WI38 (cell line): ENCODE measurements at regions not wholly inside any gene's neighbourhood (a gene's known extent, or its start where the extent isn't known, plus 50 kb on each side); places are given as distances from the start of the nearest gene placed in this dataset.

Experiments
- H3K4me3 ChIP-seq: 2 replicates; pipeline ENCODE4 v1.5.1; 2011; ENCODE audit warnings: low read depth, mild to moderate bottlenecking, control low read depth, low read length
- TF ChIP-seq, protein P1 (sequence below): IDR thresholded peaks from 2 replicates; pipeline ENCODE4 v1.5.1; 2012; ENCODE audit warnings: low read depth, mild to moderate bottlenecking, control low read depth, low read length

DNA sequence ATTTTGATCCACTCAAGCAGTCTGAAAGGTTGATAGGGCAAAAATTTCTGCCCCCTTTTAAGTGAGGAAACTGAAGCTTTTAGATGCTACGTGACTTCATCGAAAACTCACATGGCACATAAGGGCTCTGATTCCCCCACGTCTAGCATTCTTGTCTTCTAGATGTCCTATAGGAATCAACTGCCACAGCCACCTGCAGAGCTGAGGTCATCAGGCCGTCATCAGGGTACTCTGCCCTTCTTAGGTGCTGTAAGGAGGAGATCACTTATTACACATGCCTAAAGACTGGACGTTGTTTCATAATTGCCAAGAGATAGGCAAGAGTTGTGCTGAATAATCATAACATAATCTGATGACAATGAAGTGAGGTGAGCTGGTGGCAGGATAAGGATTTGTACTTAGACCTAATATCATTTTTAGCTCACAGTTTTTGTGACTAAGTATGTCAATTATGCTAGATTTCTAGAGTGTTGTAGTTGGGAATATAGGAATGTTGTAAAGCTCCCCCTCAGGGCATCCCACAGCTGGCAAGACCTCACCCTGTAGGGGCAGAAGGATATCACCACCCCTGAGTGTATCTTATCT lies 349.4 kb downstream of the METTL15 start:
- no peak overlapping the region for H3K4me3 ChIP-seq
- TF ChIP-seq, protein P1, sequence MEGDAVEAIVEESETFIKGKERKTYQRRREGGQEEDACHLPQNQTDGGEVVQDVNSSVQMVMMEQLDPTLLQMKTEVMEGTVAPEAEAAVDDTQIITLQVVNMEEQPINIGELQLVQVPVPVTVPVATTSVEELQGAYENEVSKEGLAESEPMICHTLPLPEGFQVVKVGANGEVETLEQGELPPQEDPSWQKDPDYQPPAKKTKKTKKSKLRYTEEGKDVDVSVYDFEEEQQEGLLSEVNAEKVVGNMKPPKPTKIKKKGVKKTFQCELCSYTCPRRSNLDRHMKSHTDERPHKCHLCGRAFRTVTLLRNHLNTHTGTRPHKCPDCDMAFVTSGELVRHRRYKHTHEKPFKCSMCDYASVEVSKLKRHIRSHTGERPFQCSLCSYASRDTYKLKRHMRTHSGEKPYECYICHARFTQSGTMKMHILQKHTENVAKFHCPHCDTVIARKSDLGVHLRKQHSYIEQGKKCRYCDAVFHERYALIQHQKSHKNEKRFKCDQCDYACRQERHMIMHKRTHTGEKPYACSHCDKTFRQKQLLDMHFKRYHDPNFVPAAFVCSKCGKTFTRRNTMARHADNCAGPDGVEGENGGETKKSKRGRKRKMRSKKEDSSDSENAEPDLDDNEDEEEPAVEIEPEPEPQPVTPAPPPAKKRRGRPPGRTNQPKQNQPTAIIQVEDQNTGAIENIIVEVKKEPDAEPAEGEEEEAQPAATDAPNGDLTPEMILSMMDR = no peak

DNA sequence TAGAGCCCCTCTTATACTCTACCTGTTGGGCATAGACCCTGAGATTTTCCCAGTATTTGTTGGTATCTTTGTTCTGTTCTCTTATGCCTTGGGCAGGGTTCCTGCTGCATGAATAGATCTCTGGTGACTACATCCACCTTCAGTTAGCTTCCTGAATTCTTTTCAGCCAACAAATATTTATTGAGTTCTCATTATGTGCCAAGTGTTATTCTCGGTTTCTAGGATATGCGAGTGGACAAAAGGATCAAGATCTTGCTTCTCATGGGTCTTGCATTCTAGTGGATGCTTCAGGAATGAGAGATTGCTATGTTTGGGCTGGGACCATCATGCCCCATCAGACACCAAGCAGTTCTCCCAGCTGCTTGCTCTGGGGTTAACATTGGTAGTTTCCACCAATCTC lies 340.0 kb downstream of the METTL15 start:
- H3K4me3 ChIP-seq = no peak overlapping the region
- TF ChIP-seq, protein P1 = no peak

DNA sequence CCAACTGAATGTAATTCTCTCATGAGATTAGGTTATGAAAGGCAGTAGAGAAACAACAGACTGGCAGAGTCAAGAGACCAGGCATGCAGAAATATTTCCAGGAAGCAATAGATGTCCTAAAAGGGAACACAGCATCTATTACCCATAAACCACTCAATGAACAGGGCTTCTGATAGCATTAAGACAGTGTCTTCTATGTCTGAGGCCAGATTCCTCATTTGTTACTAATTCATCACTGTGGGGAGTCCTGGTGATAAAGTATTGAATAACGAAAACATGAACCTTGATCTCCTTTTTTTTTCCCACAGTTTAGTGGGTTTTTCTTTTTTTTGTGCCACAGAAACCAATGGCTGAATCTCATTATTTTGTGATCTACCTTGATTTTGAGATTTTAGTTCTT lies 339.0 kb downstream of the METTL15 start:
- H3K4me3 ChIP-seq = no peak overlapping the region
- TF ChIP-seq, protein P1 = no peak

DNA sequence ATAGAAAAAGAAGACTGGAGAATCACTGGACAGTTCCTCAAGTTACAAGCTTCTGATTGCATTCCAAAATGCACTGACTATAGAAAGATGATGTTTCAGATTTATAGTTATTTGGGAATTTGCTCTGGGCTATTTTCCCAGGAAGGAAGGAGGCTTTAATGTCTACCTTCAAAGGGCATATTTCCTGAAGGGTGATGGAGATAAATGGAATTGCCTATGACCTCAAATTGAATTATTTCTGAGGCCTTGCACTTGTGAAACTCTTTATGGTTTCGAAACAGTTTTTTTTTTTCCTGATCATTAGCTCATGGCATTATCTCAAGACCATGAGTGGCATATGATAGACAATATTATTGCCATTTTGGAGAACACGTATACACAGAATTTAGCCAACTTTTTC lies 333.9 kb downstream of the METTL15 start:
- TF ChIP-seq, protein P1 = no peak
- H3K4me3 ChIP-seq = no peak overlapping the region

DNA sequence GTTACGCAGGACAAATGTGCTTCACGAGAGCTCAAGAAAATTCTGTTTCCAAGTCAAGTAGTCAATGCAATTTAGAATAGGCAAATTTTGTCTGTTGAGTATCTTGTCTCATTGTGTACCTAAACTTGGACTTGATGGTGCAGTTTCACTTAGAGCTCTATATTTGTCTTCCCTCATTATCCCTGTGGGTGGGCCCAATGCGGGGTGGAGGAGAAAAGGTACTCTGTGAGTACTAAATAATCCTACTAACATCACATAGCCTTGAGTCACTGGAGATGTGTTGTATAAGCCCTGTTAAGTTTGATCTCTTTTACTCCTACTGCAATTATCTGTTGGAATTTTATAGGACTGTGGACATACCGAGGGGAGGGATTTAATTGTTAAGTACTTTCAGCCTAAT lies 331.2 kb downstream of the METTL15 start:
- TF ChIP-seq, protein P1 = no peak
- no peak overlapping the region for H3K4me3 ChIP-seq

DNA sequence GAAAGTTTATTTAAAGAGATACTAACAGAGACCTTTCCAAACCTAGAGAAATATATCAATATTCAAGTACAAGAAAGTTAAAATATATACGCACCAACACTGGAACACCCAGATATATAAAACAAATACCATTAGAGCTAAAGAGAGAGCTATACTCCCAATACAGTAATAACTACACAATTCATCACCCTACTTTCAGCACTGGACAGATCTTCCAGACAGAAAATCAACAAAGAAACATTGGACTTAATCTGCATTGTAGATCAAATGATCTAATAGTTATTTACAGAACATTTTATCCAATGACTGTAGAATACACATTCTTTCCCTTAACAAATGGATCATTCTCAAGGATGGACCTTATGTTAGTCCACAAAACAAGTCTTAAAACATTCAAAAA lies 311.9 kb downstream of the METTL15 start:
- H3K4me3 ChIP-seq = no peak overlapping the region
- TF ChIP-seq, protein P1 = no peak

DNA sequence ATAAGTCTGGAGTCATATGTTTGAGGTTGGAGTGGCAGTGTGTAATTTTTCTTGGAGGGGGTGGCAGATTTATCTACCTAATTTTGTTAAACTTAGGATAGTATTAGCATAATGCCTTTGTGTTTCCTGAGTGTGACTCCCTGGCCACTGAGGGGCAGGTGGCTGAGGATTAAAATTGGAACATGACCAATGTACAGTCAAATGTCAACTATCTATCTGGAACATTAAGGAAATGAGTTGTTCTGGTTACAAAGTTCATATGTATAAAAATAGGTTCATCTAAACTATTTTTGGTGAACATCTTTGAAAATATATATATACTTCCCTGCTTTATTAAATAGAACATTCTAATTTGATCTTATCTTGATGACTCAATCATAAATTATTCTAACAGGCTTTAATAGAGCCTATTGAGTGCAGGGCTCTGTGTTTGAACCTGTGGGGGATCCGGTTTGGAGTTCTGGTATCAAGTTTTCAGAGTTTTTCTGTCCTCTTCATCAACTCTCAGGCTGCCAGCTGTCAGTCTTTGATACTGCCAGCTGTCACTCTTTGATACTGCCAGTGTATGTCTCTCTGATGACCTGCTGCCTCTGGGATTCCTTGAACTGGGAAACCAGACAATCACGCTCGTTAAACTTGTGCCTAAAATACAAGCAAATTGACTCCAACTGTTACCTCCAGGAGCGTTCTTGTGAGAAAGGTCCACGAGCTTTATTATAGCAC lies 309.6 kb downstream of the METTL15 start:
- no peak overlapping the region for H3K4me3 ChIP-seq
- TF ChIP-seq, protein P1 = no peak
